Spleen (tissue), 11 donors: ENCODE measurements at regions not wholly inside any gene's neighbourhood (a gene's known extent, or its start where the extent isn't known, plus 50 kb on each side); places are given as distances from the start of the nearest gene placed in this dataset.

Source experiments
- DNase-seq: peaks from one replicate; pipeline ENCODE4 v3.0.0-alpha.2; 2020
- H3K27ac ChIP-seq, 8 donors: fragments of 200-600 bp; sonication (generic) in 7 of 8; 1 replicate in 4 of 8; 2 replicates in 4 of 8; pipeline versions ENCODE4 v1.5.0 to v1.8.0; 2016 to 2021; ENCODE audit warnings: inconsistent platforms in 4 of 8, mild to moderate bottlenecking in 4 of 8, moderate library complexity in 1 of 8
- H3K27me3 ChIP-seq, 7 donors: fragments of 200-600 bp; sonication (generic) in 6 of 7; replicated peaks in 1 of 7; 1 replicate in 4 of 7; 2 replicates in 3 of 7; pipeline versions ENCODE4 v1.5.0 to v1.8.0; 2016 to 2021; ENCODE audit warnings: inconsistent platforms in 3 of 7, mild to moderate bottlenecking in 1 of 7
- H3K36me3 ChIP-seq, 6 donors: fragments of 200-600 bp; sonication (generic) in 5 of 6; 1 replicate in 4 of 6; 2 replicates in 2 of 6; pipeline versions ENCODE4 v1.5.0 to v1.8.0; 2016 to 2021; ENCODE audit warnings: inconsistent platforms in 2 of 6
- H3K4me1 ChIP-seq, 6 donors: fragments of 200-600 bp; sonication (generic) in 5 of 6; 1 replicate in 3 of 6; 2 replicates in 3 of 6; pipeline versions ENCODE4 v1.5.0 to v1.8.0; 2016 to 2021; ENCODE audit warnings: inconsistent platforms in 3 of 6
- H3K4me3 ChIP-seq, 8 donors: fragments of 200-600 bp; sonication (generic) in 7 of 8; 1 replicate in 4 of 8; 2 replicates in 4 of 8; pipeline versions ENCODE4 v1.5.0 to v1.8.0; 2016 to 2021; ENCODE audit warnings: inconsistent platforms in 4 of 8, mild to moderate bottlenecking in 4 of 8, moderate library complexity in 2 of 8
- H3K9me3 ChIP-seq, 8 donors: fragments of 200-600 bp; sonication (generic) in 7 of 8; 1 replicate in 4 of 8; 2 replicates in 4 of 8; pipeline versions ENCODE4 v1.5.0 to v1.8.0; 2016 to 2021; ENCODE audit warnings: inconsistent platforms in 4 of 8
- CTCF ChIP-seq, 11 experiments: fragments of 200-600 bp in 7 of 11; fragments of 450-650 bp in 4 of 11; sonication (generic) in 4 of 11; IDR thresholded peaks in 8 of 11; conservative IDR thresholded peaks in 3 of 11; 1 replicate in 7 of 11; 2 replicates in 4 of 11; pipeline versions ENCODE4 v1.4.0 to v1.8.0; 2016 to 2021; ENCODE audit warnings: antibody characterized with exemption in 11 of 11, inconsistent platforms in 4 of 11, mild to moderate bottlenecking in 1 of 11
- POLR2A ChIP-seq, 3 donors: fragments of 450-650 bp; IDR thresholded peaks; one replicate each; pipeline ENCODE4 v1.5.1; 2017; ENCODE audit warnings: antibody characterized with exemption in 3 of 3, mild to moderate bottlenecking in 1 of 3
- POLR2AphosphoS5 ChIP-seq, 3 donors: sonication (generic); formaldehyde crosslinking; IDR thresholded peaks; one replicate each; pipeline ENCODE4 v1.5.1; 2017; ENCODE audit warnings: antibody characterized with exemption in 3 of 3
- WGBS, 5 donors: extraction: QIAGEN DNeasy Blood & Tissue Kit in 3 of 5; methylation state at CpG; one replicate each; pipeline versions ENCODE4 v1.1.5 to v1.1.7; 2013 to 2018; 5-methylcytosine and 5-hydroxymethylcytosine counted together
- intact Hi-C: fragments of 100-400 bp; cut with DNase I; formaldehyde crosslinking; loops from one replicate; pipeline ENCODE4 v1.15.0; 2023; ENCODE audit warnings: low total_unique reads
- donor health status: healthy with polysubstance abuse.
- donor health status: DM: no; HTN: no; CAD: no; lungs with moderate emphysema.
- donor health status: DM: no; HTN: no; CAD: no.
- donor health status: Bipolar disorder and iron deficiency.
- donor health status: healthy.
- donor health status: DM: no; HTN: no; CAD: no.
- donor health status: DM: yes; HTN: yes; CAD: no.

GRCh38 chr4:174396599-174397110 lies 112.9 kb downstream of the CEP44 start:
- WGBS, 5 donors = 70 to 89% (median 79%) methylated on average over 5 of the region's 5 CpGs
- no peak for TF ChIP-seq POLR2AphosphoS5 (IDR thresholded peaks at IDR 0.05)
- no peak for TF ChIP-seq CTCF (IDR thresholded peaks at IDR 0.05 in 8 of 11, conservative IDR thresholded peaks at IDR 0.05 in 3 of 11)
- TF ChIP-seq POLR2A (IDR thresholded peaks at IDR 0.05) = no peak
- DNase-seq = no peak

GRCh38 chr4:174394915-174395314 lies 111.2 kb downstream of the CEP44 start:
- DNase-seq = no peak
- Histone ChIP-seq H3K4me3 (no peak overlapping the region), H3K36me3 (no peaks in the 10 kb centered on the region), H3K27me3 (no peaks in the 10 kb centered on the region), H3K9me3 (no peaks in the 10 kb centered on the region), H3K27ac (no peak overlapping the region), H3K4me1 (no peaks in the 10 kb centered on the region)
- intact Hi-C loops = no loop called here
- WGBS, 5 donors = 46 to 75% (median 60%) methylated on average over 2 of the region's 2 CpGs
- TF ChIP-seq CTCF (IDR thresholded peaks at IDR 0.05 in 8 of 11, conservative IDR thresholded peaks at IDR 0.05 in 3 of 11) (no peak), POLR2AphosphoS5 (IDR thresholded peaks at IDR 0.05) (no peak), POLR2A (IDR thresholded peaks at IDR 0.05) (no peak)

More at GRCh38 chr4:174396599-174397110, 112.9 kb downstream of the CEP44 start:
- intact Hi-C loops = no loop called here
- Histone ChIP-seq H3K36me3 (no peaks in the 10 kb centered on the region), H3K4me3 (no peak overlapping the region), H3K9me3 (no peaks in the 10 kb centered on the region), H3K4me1 (no peaks in the 10 kb centered on the region), H3K27ac (no peak overlapping the region), H3K27me3 (no peaks in the 10 kb centered on the region)

- no peak overlapping the region for H3K4me3 ChIP-seq
- no peaks in the 10 kb centered on the region for H3K27me3 ChIP-seq
- no peak for TF ChIP-seq POLR2A (IDR thresholded peaks at IDR 0.05)
- H3K36me3 ChIP-seq = no peaks in the 10 kb centered on the region
- H3K9me3 ChIP-seq = no peaks in the 10 kb centered on the region
- no peaks in the 10 kb centered on the region for H3K4me1 ChIP-seq
- H3K27ac ChIP-seq = no peak overlapping the region
- WGBS, 5 donors = 35 to 72% (median 66%) methylated on average over 1 of the region's 1 CpG
- no peak for DNase-seq
- intact Hi-C loops = no loop called here
Measured at GRCh38 chr4:174389439-174389838, 105.7 kb downstream of the CEP44 start.

- no peaks in the 10 kb centered on the region for H3K27me3 ChIP-seq
- intact Hi-C loops = no loop called here
- no peaks in the 10 kb centered on the region for H3K36me3 ChIP-seq
- no peak for TF ChIP-seq CTCF (IDR thresholded peaks at IDR 0.05 in 8 of 11, conservative IDR thresholded peaks at IDR 0.05 in 3 of 11)
- no peak for TF ChIP-seq POLR2AphosphoS5 (IDR thresholded peaks at IDR 0.05)
- TF ChIP-seq POLR2A (IDR thresholded peaks at IDR 0.05) = no peak
- H3K27ac ChIP-seq = no peak overlapping the region
- no peaks in the 10 kb centered on the region for H3K4me1 ChIP-seq
- H3K4me3 ChIP-seq = no peak overlapping the region
- DNase-seq = no peak
- H3K9me3 ChIP-seq = no peaks in the 10 kb centered on the region
Measured at GRCh38 chr4:174388461-174389145, 104.9 kb downstream of the CEP44 start.
